Progenitor cell of endocrine pancreas (in vitro differentiated cells): ENCODE measurements at regions not wholly inside any gene's neighbourhood (a gene's known extent, or its start where the extent isn't known, plus 50 kb on each side); places are given as distances from the start of the nearest gene placed in this dataset.

Experiments
- DNase-seq: peaks from one replicate; pipeline ENCODE4 v3.0.0; 2021; ENCODE audit warnings: low spot score; ENCODE audit not compliant: unreplicated experiment
- H3K27ac Mint-ChIP-seq: 2 replicates; pipeline ENCODE4 v1.8.0; 2021; ENCODE audit warnings: mild to moderate bottlenecking, moderate library complexity, mixed read lengths
- H3K27me3 Mint-ChIP-seq: 2 replicates; pipeline ENCODE4 v1.8.0; 2021; ENCODE audit warnings: mixed read lengths
- H3K36me3 Mint-ChIP-seq: 2 replicates; pipeline ENCODE4 v1.8.0; 2022; ENCODE audit warnings: mixed read lengths; ENCODE audit not compliant: insufficient read depth
- H3K4me1 Mint-ChIP-seq: 2 replicates; pipeline ENCODE4 v1.8.0; 2021; ENCODE audit warnings: low read depth, mixed read lengths
- H3K4me3 Mint-ChIP-seq: 2 replicates; pipeline ENCODE4 v1.8.0; 2021; ENCODE audit warnings: low read depth, mild to moderate bottlenecking, moderate library complexity, mixed read lengths
- H3K9me3 Mint-ChIP-seq: 2 replicates; pipeline ENCODE4 v1.8.0; 2021; ENCODE audit warnings: low read depth, mixed read lengths
- TF ChIP-seq, protein P1 (sequence below): fragments of 200-600 bp; sonication (generic); IDR thresholded peaks from one replicate; pipeline ENCODE4 v1.5.0; 2021; ENCODE audit warnings: antibody characterized with exemption, mild to moderate bottlenecking; ENCODE audit not compliant: unreplicated experiment

DNA sequence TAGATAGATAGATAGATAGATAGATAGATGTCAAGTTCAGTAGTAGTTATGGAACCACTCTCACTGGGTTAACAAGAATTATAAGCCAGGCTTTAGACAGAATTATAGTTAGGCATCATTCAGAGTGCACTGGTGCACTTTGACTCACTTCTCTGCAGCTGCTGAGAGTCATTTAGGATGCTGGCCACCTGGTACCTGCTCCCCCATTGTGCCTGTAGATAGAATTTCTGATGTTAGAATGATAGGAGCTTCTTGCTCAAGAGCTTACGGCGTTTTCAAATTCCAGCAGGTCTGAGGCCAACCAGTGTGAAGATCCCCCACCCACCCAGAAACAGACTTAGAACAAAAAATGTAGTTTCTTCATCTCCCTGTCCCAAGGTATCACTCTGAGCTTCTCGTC lies 107.8 kb upstream of the HMCN1 start:
- H3K9me3 Mint-ChIP-seq: peaks cover 9% of the 10 kb centered on the region
- no peak overlapping the region for H3K4me3 Mint-ChIP-seq
- no peak for DNase-seq
- H3K4me1 Mint-ChIP-seq: peaks cover 16% of the 10 kb centered on the region
- H3K27me3 Mint-ChIP-seq: no peaks in the 10 kb centered on the region
- H3K36me3 Mint-ChIP-seq: no peaks in the 10 kb centered on the region
- H3K27ac Mint-ChIP-seq: no peak overlapping the region
- TF ChIP-seq, protein P1, sequence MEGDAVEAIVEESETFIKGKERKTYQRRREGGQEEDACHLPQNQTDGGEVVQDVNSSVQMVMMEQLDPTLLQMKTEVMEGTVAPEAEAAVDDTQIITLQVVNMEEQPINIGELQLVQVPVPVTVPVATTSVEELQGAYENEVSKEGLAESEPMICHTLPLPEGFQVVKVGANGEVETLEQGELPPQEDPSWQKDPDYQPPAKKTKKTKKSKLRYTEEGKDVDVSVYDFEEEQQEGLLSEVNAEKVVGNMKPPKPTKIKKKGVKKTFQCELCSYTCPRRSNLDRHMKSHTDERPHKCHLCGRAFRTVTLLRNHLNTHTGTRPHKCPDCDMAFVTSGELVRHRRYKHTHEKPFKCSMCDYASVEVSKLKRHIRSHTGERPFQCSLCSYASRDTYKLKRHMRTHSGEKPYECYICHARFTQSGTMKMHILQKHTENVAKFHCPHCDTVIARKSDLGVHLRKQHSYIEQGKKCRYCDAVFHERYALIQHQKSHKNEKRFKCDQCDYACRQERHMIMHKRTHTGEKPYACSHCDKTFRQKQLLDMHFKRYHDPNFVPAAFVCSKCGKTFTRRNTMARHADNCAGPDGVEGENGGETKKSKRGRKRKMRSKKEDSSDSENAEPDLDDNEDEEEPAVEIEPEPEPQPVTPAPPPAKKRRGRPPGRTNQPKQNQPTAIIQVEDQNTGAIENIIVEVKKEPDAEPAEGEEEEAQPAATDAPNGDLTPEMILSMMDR: no peak

DNA sequence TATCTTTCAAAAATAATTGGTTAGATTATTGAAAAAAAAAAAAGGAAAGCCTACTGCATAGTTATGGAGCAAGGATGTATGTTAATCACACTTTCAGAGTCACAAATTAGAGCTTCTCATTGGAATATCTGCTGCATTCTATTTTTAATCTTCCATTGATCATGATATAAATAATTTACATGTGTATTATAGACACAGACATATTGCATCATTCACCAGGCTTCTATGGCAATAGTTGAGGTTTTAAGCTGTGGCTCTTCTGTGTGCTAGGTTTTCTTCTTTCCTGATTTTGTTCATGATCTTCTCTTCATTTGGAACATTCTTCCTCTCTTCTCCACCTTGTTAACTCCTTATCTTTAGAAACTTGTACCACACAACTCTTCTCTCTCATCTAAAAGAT lies 123.2 kb upstream of the HMCN1 start:
- Mint-ChIP-seq H3K9me3 (peaks cover 14% of the 10 kb centered on the region), H3K27me3 (no peaks in the 10 kb centered on the region), H3K4me1 (peaks cover 3% of the 10 kb centered on the region), H3K27ac (no peak overlapping the region), H3K36me3 (peaks cover 4% of the 10 kb centered on the region), H3K4me3 (no peak overlapping the region)
- DNase-seq: no peak
- TF ChIP-seq, protein P1: no peak

DNA sequence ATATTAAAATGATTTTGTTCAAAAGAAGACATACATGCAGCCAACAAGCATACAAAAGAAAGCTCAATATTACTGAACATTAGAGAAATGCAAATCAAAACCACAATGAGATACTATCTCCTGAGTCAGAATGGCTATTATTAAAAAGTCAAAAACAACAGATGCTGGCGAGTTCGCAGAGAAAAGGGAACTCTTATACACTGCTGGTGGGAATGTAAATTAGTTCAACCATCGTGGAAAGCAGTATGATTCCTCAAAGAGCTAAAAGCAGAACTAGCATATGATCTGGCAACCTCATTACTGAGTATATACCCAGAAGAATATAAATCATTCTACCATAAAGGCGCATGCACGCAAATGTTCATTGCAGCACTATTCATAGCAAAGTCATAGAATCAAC lies 126.0 kb upstream of the HMCN1 start:
- no peaks in the 10 kb centered on the region for H3K36me3 Mint-ChIP-seq
- no peak for DNase-seq
- H3K9me3 Mint-ChIP-seq: peaks cover 6% of the 10 kb centered on the region
- no peaks in the 10 kb centered on the region for H3K27me3 Mint-ChIP-seq
- TF ChIP-seq, protein P1: no peak
- H3K27ac Mint-ChIP-seq: no peak overlapping the region
- H3K4me1 Mint-ChIP-seq: no peaks in the 10 kb centered on the region
- H3K4me3 Mint-ChIP-seq: no peak overlapping the region

DNA sequence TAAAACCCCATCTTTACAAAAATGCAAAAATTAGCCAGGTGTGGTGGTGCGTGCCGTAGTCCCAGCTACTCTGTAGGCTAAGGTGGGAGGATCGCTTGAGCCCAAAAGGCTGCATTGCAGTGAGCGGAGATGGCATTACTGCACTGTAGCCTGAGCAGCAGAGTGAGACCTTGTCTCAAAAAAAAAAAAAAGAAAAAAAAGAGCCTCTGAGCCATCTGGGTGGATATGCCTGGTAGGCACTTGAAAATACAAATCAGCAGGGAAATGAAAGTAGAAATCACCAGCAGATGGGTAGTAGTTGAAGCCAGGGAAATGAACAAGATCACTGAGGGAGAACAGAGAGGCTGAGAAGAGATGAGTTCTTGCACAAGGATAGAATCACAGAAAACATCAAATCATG lies 131.0 kb upstream of the HMCN1 start:
- Mint-ChIP-seq H3K27ac (no peak overlapping the region), H3K36me3 (no peaks in the 10 kb centered on the region), H3K9me3 (no peaks in the 10 kb centered on the region), H3K4me3 (no peak overlapping the region), H3K4me1 (no peaks in the 10 kb centered on the region), H3K27me3 (no peaks in the 10 kb centered on the region)
- DNase-seq: no peak
- TF ChIP-seq, protein P1: no peak

DNA sequence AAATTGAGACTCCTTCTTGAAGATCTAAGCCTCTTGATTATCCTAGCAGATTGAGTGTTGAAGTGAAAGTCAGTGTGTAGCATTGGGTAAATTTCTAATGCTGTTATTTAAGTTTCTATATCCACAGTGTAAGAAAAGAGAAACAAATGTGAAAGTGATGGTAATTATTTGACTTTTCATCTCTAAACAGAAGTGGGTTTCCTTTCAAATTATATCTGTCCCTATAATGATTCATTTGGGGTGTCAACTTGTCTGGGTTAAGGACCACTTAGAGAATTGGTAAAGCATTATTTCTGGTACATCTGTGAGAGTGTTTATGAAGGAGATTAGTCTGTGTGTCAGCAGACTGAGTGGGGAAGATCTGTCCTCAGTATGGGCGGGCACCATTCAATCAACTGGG lies 133.0 kb upstream of the HMCN1 start:
- Mint-ChIP-seq H3K9me3 (no peaks in the 10 kb centered on the region), H3K4me1 (peaks cover 3% of the 10 kb centered on the region)

More for the DNA sequence above, 133.0 kb upstream of the HMCN1 start:
- TF ChIP-seq, protein P1: no peak
- no peak for DNase-seq
- H3K4me3 Mint-ChIP-seq: no peak overlapping the region
- no peak overlapping the region for H3K27ac Mint-ChIP-seq
- no peaks in the 10 kb centered on the region for H3K36me3 Mint-ChIP-seq
- H3K27me3 Mint-ChIP-seq: no peaks in the 10 kb centered on the region
